ENCODE measurements at regions not wholly inside any gene's neighbourhood (a gene's known extent, or its start where the extent isn't known, plus 50 kb on each side); places are given as distances from the start of the nearest gene placed in this dataset.

GRCh38 chr10:8544057-8544380, 489.5 kb downstream of the GATA3 start:
- no peaks in the 10 kb centered on the region for H4K20me1 ChIP-seq (ENCODE audit: insufficient read depth, low read length)
- no peak for FAIRE-seq

GRCh38 chr10:8544500-8544899, 490.0 kb downstream of the GATA3 start:
- H3K27me3 Mint-ChIP-seq (ENCODE audit: low read depth, unreplicated experiment) = no peaks in the 10 kb centered on the region
- H3K27me3 ChIP-seq (ENCODE audit: insufficient read depth, low read length) = no peaks in the 10 kb centered on the region
- DNase-seq (ENCODE audit: low read depth) = no peak
- no peak overlapping the region for H3K27ac ChIP-seq (ENCODE audit: low read depth, low read length)
- no peaks in the 10 kb centered on the region for H4K20me1 ChIP-seq (ENCODE audit: insufficient read depth, low read length)
- FAIRE-seq = no peak
- H3K36me3 ChIP-seq (ENCODE audit: insufficient read depth, low read length) = no peaks in the 10 kb centered on the region
- no peak overlapping the region for H3K27ac Mint-ChIP-seq (ENCODE audit: unreplicated experiment)
- no peaks in the 10 kb centered on the region for H3K4me1 ChIP-seq (ENCODE audit: insufficient read depth, low read length)
- TF ChIP-seq EZH2 (IDR thresholded peaks at IDR 0.05; ENCODE audit: insufficient read depth, low read length) (no peak), CTCF (IDR thresholded peaks at IDR 0.05; ENCODE audit: insufficient read depth, low read depth, low read length) (no peak)
- H3K4me3 Mint-ChIP-seq (ENCODE audit: unreplicated experiment) = no peak overlapping the region
- no peaks in the 10 kb centered on the region for H3K4me1 Mint-ChIP-seq (ENCODE audit: low read depth, unreplicated experiment)
- no peak overlapping the region for H2AFZ ChIP-seq (ENCODE audit: low read depth, low read length)
- H3K9me3 Mint-ChIP-seq (ENCODE audit: unreplicated experiment) = peaks cover 9% of the 10 kb centered on the region
- H3K4me2 ChIP-seq (ENCODE audit: low read length) = no peak overlapping the region
- no peaks in the 10 kb centered on the region for H3K36me3 Mint-ChIP-seq (ENCODE audit: low read depth, unreplicated experiment)
- no peak overlapping the region for H3K9ac ChIP-seq (ENCODE audit: low read length)
- no peaks in the 10 kb centered on the region for H3K9me3 ChIP-seq (ENCODE audit: insufficient read depth, low read depth, low read length)
- no peak overlapping the region for H3K4me3 ChIP-seq (ENCODE audit: insufficient read depth, low read depth, low read length)
- H3K79me2 ChIP-seq (ENCODE audit: insufficient read depth, low read length) = no peaks in the 10 kb centered on the region

More at GRCh38 chr10:8544057-8544380, 489.5 kb downstream of the GATA3 start:
- H3K9me3 Mint-ChIP-seq (ENCODE audit: unreplicated experiment) = peaks cover 9% of the 10 kb centered on the region
- Histone ChIP-seq H3K4me1 (ENCODE audit: insufficient read depth, low read length) (no peaks in the 10 kb centered on the region), H3K9ac (ENCODE audit: low read length) (no peak overlapping the region), H3K36me3 (ENCODE audit: insufficient read depth, low read length) (no peaks in the 10 kb centered on the region), H3K9me3 (ENCODE audit: insufficient read depth, low read depth, low read length) (no peaks in the 10 kb centered on the region), H3K4me2 (ENCODE audit: low read length) (no peak overlapping the region), H3K27ac (ENCODE audit: low read depth, low read length) (no peak overlapping the region), H3K79me2 (ENCODE audit: insufficient read depth, low read length) (no peaks in the 10 kb centered on the region), H3K4me3 (ENCODE audit: insufficient read depth, low read depth, low read length) (no peak overlapping the region), H3K27me3 (ENCODE audit: insufficient read depth, low read length) (no peaks in the 10 kb centered on the region), H2AFZ (ENCODE audit: low read depth, low read length) (no peak overlapping the region)
- H3K27ac Mint-ChIP-seq (ENCODE audit: unreplicated experiment) = no peak overlapping the region
- no peaks in the 10 kb centered on the region for H3K36me3 Mint-ChIP-seq (ENCODE audit: low read depth, unreplicated experiment)
- no peak for TF ChIP-seq EZH2 (IDR thresholded peaks at IDR 0.05; ENCODE audit: insufficient read depth, low read length)
- no peak for TF ChIP-seq CTCF (IDR thresholded peaks at IDR 0.05; ENCODE audit: insufficient read depth, low read depth, low read length)
- H3K27me3 Mint-ChIP-seq (ENCODE audit: low read depth, unreplicated experiment) = no peaks in the 10 kb centered on the region
- no peak overlapping the region for H3K4me3 Mint-ChIP-seq (ENCODE audit: unreplicated experiment)
- no peak for DNase-seq (ENCODE audit: low read depth)
- H3K4me1 Mint-ChIP-seq (ENCODE audit: low read depth, unreplicated experiment) = peaks cover 3% of the 10 kb centered on the region

GRCh38 chr10:8554574-8554973, 500.1 kb downstream of the GATA3 start:
- peaks cover 6% of the 10 kb centered on the region for H3K27me3 Mint-ChIP-seq (ENCODE audit: low read depth, unreplicated experiment)
- H3K27ac ChIP-seq (ENCODE audit: low read depth, low read length) = no peak overlapping the region
- no peak overlapping the region for H3K4me2 ChIP-seq (ENCODE audit: low read length)
- TF ChIP-seq EZH2 (IDR thresholded peaks at IDR 0.05; ENCODE audit: insufficient read depth, low read length) = no peak
- no peak for TF ChIP-seq CTCF (IDR thresholded peaks at IDR 0.05; ENCODE audit: insufficient read depth, low read depth, low read length)
- no peak overlapping the region for H3K9ac ChIP-seq (ENCODE audit: low read length)
- H3K9me3 Mint-ChIP-seq (ENCODE audit: unreplicated experiment) = peaks cover 3% of the 10 kb centered on the region
- no peaks in the 10 kb centered on the region for H3K4me1 ChIP-seq (ENCODE audit: insufficient read depth, low read length)
- no peak overlapping the region for H2AFZ ChIP-seq (ENCODE audit: low read depth, low read length)
- H3K9me3 ChIP-seq (ENCODE audit: insufficient read depth, low read depth, low read length) = no peaks in the 10 kb centered on the region
- H4K20me1 ChIP-seq (ENCODE audit: insufficient read depth, low read length) = no peaks in the 10 kb centered on the region
- peaks cover 2% of the 10 kb centered on the region for H3K4me1 Mint-ChIP-seq (ENCODE audit: low read depth, unreplicated experiment)
- H3K27me3 ChIP-seq (ENCODE audit: insufficient read depth, low read length) = no peaks in the 10 kb centered on the region
- H3K36me3 Mint-ChIP-seq (ENCODE audit: low read depth, unreplicated experiment) = no peaks in the 10 kb centered on the region
- H3K36me3 ChIP-seq (ENCODE audit: insufficient read depth, low read length) = no peaks in the 10 kb centered on the region
- no peaks in the 10 kb centered on the region for H3K79me2 ChIP-seq (ENCODE audit: insufficient read depth, low read length)
- no peak overlapping the region for H3K4me3 Mint-ChIP-seq (ENCODE audit: unreplicated experiment)
- FAIRE-seq (no peak), DNase-seq (ENCODE audit: low read depth) (no peak)
- H3K27ac Mint-ChIP-seq (ENCODE audit: unreplicated experiment) = no peak overlapping the region
- H3K4me3 ChIP-seq (ENCODE audit: insufficient read depth, low read depth, low read length) = no peak overlapping the region
